HG03196 (cell line): ENCODE measurements at regions not wholly inside any gene's neighbourhood (a gene's known extent, or its start where the extent isn't known, plus 50 kb on each side); places are given as distances from the start of the nearest gene placed in this dataset.
"Not testable (repeated sequence)": the region's sequence is repeated elsewhere in the genome, so short reads cannot be mapped to it uniquely, and the experiment has no call there.

Experiments used
- ATAC-seq: cut with Tn5 transposase; IDR thresholded peaks from one replicate; pipeline ENCODE4 v1.9.1; 2021; ENCODE audit not compliant: unreplicated experiment

DNA sequence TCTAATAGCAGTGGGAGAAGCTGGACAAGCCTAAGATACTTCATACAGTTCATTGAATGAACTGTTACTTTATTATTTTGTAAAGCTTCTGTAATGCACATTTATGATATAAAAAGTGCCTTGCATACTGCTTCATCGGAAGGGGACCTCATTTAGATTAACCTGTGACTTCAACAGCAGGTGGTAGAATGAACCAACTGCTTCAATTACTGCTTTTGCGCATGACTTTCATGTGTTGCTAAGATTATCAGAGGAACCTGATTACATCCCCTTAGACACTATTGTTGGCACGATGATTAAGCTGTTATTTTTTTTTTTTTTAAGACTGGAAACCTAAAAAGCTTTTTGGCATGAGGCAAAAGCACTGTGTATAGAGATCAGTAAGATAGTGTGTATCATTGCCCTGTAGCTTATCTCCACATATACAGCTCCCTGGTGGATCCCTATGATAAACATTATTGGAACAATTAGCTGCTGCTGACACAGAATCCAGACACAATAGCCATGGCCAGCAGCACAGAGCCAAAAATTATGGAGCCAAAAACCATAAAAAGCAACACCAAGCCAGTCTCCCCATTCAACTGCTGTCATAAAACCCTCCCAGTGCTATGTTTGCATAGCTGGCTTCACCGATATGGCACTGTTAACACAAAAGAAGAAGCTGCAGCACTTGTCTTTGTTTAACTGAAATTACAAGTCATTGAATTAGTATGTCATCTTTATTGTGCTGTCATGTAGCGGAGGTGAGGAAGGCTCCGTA is 731.6 kb upstream of the MMS22L start:
- ATAC-seq, result no peak

GRCh38 chr6:98016565-98016964 is 733.5 kb upstream of the MMS22L start:
- no peak for ATAC-seq

DNA sequence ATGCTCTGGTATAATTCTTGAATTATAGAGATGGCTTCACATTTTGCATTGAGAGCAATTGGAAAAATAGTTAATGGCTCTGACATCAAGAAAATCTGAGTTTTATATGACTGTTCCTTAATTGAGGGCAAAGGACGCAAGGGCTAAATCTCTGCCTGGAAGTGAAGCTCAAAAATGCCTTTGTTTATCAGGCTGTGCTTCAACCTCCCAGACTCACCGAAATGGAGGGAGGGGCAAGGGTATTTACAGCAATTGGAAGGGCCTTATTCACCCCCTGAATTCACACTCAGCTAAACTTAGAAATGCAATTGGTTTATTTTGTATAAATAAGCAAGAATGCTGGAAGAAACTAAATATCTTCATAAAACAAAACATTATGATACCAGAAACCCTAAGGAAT is 737.2 kb upstream of the MMS22L start:
- no peak for ATAC-seq

DNA sequence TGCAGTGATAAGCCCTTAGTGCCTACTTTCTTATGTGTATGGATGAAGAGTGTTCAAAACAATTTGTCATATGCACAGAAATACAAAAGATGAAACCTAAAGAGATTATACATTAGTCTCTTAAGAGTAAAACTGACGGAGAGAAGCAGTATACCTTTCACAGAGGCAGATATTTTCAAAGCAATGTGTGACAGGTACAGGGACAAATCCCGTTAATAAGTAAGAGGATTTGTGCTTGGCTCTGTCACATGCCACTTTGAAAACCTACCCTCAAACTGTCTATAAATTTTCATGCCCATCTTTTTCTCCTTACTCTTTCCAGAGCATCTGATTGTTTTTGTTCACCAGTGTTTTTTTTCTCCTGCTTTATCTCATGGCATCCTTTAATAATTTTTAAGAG is 741.3 kb upstream of the MMS22L start:
- ATAC-seq, result no peak

DNA sequence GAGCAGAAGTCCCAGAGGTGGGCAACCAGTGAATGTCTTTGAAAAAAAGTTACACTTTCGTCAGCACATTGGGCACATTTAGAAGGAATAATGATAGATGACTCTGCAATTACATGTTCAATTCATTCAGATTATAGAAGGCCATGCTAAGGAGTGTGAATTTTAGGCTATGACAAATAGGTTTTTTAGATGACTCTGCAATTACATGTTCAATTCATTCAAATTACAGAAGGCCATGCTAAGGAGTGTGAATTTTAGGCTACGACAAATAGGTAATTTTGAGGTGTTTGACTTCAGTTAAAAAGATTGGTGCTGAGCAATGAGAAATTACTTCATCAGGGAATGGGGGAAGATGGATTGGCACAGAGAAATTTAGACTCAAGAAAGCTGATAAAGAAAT is 744.9 kb upstream of the MMS22L start:
- no peak for ATAC-seq

DNA sequence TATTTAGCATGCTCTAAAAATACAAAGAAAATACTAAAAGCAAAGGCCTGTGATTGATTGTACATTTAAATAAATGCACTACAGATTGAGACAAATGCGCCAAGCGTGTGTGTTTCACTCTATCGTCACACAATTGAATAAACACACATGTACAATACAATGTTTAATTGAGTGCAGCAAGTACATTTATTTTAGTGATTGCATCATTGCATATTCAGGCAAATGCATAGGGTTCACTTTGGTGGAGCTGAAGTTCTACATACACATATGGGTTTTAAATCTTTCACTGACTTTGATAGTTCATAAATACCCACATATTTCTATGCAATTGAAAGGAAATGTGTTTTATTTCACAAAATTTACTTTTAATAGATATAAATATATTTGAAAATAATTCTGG is 750.6 kb upstream of the MMS22L start:
- no peak for ATAC-seq

- no peak for ATAC-seq
These were observed 753.4 kb upstream of the MMS22L start for GRCh38 chr6:98036344-98036923.

GRCh38 chr6:98037571-98037970 is 754.6 kb upstream of the MMS22L start:
- no peak for ATAC-seq

GRCh38 chr6:98039443-98039842 is 756.4 kb upstream of the MMS22L start:
- ATAC-seq, result no peak

DNA sequence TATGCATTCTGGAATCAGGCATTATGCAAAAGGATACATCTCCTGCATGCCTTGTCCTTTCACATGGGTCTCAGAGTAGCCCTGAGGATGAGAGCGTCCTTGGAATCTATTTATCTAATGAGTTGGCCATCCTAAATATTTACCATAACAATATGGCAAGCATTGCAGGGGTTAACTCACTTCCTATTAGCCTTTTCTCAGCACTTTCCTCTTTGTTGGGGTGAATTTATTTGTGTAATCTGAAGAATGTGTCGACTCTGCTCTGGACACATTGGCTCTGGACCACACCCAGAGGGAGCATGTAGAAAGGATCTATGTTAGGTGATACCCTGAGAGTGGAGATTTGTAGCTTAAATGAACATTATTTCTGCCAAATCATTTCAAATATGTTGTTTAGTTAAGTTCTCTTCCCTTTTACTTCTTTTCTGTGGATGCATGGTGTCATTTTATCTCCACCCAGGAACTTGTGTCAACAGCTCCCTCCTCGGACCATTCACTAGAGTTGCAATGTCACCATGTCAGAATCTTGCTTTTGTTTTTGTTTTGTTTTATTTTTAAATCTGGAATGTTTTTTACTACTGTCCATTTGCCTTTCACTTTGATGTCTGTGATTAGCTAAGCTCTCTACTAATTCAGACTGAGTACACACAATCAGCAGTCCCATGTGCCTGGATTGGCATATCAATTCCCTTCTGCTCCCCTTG is 757.0 kb upstream of the MMS22L start:
- no peak for ATAC-seq

DNA sequence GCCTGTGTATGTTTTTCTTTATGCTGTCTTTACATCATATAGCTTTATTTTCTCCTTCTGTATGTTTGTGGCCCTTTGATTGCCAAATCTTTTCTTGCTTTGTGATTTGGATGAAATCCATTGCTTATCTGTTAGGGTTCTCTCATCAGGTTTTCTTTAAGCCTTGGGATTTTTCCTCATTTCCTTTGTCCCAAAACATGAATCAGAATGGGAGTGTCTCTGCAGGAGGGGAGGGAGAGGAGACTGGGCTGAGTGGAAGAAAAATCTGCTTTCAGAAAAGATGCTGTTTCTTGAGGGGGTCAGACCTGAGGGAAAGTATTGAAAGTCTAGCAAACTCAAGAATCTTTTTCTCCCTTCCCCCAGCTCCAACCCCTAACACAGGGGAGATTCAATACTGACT is 758.0 kb upstream of the MMS22L start:
- no peak for ATAC-seq

GRCh38 chr6:98041921-98042320 is 758.9 kb upstream of the MMS22L start:
- no peak for ATAC-seq

DNA sequence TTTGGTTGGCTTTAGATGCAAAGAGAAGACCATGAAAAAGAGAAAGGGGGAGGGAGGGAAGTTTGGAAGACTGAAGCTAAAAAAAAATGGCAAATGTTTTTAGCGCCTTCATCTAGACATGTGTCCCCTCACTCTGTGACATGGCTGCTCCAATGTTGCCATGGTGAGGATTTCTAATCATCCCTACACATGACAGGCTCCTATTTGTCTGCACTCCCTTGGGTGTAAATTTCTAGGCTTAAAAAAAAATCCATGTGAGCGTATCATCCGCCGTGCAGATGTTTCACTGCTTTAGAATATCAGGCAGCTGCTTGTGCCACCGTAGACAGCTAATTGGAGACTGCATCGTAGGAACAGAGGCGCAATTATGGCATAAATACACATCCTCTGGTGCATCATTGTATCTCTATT is 761.1 kb upstream of the MMS22L start:
- ATAC-seq, result no peak

DNA sequence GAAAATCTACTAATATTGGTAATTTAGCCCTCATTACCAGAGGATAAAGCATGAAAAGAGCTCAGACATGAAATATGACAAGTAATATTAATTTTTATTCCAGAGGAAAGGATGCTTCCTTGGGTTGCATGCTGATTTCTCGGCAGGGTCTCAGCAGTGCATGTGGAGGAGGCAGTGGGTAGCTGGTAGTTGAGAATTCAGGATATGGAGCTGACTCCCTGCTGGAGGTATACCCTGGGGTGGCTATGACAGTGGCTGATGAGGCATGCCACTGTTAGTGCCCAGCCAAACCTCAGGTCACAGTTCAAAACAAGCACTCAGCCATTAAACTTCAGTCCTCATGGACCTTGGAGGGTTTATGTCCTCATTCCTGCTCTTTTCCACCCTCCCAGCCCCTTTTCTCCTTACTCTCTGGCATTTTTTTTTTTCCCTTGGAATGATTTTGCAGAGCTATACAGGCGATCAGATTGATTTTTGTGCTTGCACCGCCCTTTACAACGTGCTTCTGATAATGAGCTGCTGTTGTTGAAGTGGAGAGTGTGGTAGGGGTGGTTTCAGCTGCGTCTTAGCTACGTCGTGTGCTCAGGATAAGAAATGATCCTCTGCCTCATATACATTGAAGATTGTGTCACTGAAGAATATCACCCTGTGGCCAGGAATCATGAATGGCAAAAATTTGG is 761.9 kb upstream of the MMS22L start:
- no peak for ATAC-seq

DNA sequence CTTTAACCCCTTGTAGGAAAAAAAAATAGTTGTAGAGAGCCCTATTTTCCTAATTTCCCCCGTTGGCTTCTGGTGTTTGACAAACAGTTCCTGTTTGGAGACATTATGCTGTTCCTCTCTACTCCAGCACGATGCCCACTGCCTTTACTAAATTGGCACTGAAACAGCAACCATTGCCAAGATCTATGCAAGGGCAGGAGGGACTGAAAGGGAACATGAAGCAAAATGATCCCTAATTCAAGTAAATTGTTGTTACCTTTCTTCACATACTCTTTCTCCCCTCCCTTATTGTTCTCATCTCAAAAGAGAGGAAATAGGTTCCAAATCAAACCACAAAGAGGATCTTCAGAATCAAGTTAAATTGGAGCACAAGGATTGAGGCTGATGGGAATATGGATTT is 764.1 kb upstream of the MMS22L start:
- ATAC-seq, result no peak

GRCh38 chr6:98047871-98048270 is 764.9 kb upstream of the MMS22L start:
- ATAC-seq, result no peak

DNA sequence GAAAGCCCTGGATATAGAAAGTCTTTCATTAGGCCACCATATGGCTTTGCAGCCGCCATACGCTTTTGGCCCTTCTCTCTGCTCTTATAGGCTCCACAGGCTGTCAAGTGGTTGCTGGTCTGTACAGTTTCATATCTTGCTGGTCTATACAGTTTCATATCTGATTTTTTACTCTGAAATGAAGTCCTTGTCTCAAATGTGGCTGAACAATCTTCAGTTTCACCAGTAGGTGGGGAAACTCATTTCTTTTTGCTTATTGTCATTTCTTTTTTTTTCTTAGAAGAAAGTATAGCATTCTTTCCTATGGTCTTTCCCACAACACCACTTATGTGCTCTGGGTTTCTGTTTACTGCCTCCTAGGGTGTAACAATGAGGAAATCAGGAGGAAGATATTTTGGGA is 771.4 kb upstream of the MMS22L start:
- ATAC-seq, result no peak

- ATAC-seq, result no peak
These were observed 773.9 kb upstream of the MMS22L start for GRCh38 chr6:98056955-98057354.

DNA sequence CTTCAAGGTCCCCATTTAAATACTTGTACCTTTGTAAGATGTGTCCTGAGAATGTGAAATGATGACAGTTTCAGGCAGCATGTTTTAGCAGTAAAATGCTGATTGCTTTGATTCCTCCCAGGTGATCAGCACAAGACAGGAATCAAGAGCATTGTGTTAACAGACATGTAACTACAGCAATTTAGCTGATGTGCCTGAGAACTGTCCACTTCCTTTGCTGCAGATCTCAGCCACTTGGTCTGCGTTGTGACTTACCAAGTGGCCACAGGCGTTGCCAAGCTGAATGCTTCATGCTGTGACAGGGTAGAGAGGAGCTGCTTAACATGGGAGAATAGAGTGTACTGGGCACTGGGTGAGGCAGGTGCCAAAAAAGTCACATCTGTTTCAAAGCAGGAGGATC is 767.0 kb upstream of the POU3F2 start:
- ATAC-seq, result no peak

- ATAC-seq, result not testable (repeated sequence)
These were observed 745.8 kb upstream of the POU3F2 start for GRCh38 chr6:98088537-98088936.

DNA sequence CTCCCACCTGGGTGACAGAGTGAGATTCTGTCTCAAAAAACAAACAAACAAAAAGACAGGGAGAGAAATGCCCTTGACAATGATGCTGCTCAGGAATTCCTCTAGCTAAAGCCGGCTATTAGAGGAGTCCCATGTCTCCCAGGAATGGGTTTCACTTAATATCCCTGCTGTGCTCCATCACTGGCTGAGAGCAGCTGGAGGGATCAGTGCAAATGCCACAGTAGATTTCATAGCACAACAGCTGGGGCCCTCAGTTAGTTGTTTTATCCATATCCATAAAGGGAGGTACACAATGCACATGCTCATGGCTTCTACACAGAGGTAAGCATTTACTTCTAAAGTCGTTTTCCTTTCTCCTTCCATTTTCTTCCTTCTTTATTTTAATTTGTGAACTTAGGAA is 742.0 kb upstream of the POU3F2 start:
- ATAC-seq, result no peak

- ATAC-seq, result no peak
These were observed 739.7 kb upstream of the POU3F2 start for GRCh38 chr6:98094696-98095095.
